ENCODE measurements at regions not wholly inside any gene's neighbourhood (a gene's known extent, or its start where the extent isn't known, plus 50 kb on each side); places are given as distances from the start of the nearest gene placed in this dataset.

GRCh38 chr17:72068643-72069042 lies 52.2 kb upstream of the SOX9 start:
- DNase-seq, result no peak

- DNase-seq, result no peak
Observed at GRCh38 chr17:72069586-72070202, 51.1 kb upstream of the SOX9 start.

Measured in NCI-H2029 (cell line).